ENCODE measurements at regions not wholly inside any gene's neighbourhood (a gene's known extent, or its start where the extent isn't known, plus 50 kb on each side); places are given as distances from the start of the nearest gene placed in this dataset.
"Not testable (repeated sequence)": the region's sequence is repeated elsewhere in the genome, so short reads cannot be mapped to it uniquely, and the experiment has no call there.

DNA sequence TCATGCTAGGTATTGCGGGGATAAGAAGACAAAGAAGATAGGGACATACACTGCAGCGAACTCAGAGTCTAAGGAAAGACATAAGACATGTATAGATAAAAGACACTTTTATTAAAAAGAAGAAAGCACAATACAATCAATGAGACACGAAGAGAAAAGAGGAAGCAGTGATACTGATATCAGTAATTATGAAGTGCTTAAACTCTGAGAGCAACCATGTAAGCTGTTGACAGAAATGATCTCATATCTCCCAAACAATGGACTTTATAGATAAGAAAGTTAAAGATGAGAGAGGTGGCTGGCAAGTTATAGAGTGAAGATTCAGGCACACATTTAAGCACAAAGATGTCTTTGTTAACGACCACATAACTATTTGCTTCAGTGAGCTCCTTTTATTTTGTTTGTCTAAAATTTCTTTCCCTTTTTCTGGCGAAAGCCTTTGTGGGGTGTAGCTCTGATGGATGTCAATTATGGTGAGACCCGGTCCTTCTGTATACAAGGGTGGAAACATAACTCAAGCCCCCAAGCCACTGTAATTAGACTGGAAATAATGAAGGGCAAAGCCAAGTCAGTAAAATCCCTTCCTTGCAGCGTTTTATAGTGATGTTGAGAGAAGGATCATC lies 818.0 kb upstream of the SLC10A2 start:
- ATAC-seq (no peak), DNase-seq (no peak)
- intact Hi-C loops (cut with DNase I), result no loop called here

DNA sequence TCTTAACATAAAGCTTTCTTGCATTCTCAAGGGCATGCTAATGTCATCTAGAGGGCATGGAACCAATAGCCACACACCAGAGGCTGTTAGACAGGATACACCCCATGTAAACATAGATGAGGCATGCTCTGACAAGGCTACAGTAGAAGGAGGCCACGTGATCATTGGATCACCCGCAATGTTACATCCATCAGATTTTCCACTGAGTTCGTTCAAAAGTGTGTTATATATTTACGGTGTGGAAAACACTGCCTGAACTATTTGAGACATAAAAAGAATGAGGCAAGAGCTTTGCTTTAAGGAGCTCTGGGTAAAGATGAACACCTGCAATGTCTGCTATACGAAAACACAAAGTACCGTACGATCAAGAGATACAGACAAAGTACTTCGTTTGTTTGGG lies 817.5 kb upstream of the SLC10A2 start:
- ATAC-seq (peak in 1 of 2 donors; percentile 43), DNase-seq (no peak)
- intact Hi-C loops (cut with DNase I), result no loop called here

DNA sequence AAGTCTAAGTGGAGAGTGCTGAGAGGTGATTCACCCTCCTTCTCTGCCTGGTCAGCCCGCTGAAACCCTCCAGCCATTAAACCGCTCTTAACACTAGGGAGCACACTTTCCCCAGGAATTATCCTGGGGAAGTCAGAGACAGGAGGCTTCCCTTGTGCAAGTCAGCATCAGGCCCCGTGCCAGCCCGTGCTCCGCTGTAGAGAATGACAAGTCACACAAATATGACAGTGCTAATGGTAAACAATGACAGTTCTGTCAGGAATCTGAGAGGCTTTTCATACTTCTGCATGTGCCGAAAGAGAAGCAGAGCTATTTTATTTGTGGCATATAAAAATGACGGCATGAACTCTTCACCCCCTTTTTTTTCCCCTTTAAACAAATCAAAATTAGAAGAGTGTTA lies 816.9 kb upstream of the SLC10A2 start:
- ATAC-seq (peak; percentile 87 to 99), DNase-seq (peak; percentile 86)
- intact Hi-C loops (cut with DNase I), result no loop called here

DNA sequence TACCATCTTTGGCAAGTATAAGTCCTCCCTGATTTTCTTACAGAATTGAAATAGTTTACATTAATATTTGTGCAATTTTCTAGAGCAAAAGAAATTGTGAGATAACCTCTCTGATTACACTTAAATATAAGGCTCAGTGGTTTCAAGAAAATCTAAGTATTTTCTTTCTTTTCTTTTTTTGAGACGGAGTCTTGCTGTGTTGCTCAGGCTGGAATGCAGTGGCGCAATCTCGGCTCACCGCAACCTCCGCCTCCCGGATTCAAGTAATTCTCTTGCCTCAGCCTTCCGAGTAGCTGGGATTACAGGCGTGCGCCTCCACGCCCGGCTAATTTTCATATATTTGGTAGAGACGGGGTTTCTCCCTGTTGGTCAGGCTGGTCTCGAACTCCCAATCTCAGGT lies 813.9 kb upstream of the SLC10A2 start:
- intact Hi-C loops (cut with DNase I); DNase-seq; ATAC-seq: not testable (repeated sequence)

DNA sequence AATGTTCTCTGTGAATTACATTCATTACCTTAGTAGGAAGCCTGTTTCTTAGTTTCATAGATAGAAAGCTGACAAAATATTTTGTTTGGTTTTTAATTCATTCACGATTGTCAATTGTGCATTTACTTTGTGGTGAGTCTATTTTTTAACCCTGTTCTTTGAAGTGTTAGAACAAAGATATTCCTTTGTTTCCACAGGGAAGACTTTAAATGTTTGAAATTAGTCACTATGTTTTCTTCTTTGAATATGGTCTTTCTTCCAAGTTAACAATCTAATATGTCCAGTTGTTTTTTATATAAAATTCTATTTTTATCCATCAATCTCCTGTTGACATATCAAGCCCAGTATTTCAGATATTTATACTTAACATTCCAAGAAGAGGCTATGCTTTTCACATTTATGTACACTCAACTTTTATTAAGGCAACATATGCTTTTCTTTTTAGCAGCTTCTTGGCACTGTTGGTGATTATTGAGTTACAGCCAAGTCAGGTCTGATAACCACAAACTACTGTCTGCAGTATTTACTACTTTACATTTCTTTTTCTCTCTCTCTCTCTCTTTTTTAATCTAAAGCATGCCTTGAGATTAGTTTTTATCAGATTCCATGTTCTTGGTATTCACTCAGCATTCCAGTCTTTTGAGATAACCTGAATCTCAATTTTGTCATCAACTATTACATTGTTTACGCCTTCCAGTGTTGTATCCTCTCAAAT lies 812.8 kb upstream of the SLC10A2 start:
- ATAC-seq, result no peak
- intact Hi-C loops (cut with DNase I), result no loop called here
- no peak for DNase-seq

DNA sequence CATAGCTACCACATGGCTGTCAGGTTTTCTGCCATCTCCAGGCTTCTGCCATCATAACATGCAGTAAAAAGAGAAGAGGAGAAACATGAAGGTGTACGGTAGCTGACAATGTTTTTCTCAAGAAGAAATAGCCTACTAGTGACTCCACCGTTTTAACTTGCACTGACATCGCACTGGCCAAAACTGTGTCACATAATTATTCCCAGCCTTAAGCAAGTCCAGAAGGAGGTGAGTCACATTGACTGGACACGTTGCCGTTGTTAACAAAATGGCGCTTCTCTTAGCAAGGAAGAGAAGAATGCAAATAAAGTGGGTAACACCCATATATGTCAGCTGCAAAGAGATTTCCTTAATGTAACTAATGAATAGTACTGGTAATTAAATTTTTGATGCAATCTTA lies 810.4 kb upstream of the SLC10A2 start:
- intact Hi-C loops (cut with DNase I), result no loop called here
- ATAC-seq (no peak), DNase-seq (no peak)

DNA sequence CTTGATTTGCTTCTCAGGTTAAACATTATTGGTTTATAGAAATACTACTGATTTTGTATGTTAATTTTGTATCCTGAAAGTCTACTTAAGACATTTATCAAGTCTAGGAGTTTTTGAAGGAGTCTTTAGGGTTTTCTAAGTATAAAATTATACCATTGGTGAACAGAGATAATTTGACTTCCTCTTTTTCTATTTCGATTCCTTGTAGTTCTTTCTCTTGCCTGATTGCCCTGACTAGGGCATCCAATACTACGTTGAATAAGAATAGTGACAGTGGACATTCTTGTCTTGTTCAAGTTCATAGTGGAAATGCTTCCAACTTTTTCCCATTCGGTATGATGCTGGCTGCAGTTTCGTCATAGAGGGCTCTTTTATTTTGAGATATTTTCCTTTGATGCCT lies 807.5 kb upstream of the SLC10A2 start:
- DNase-seq (no peak), ATAC-seq (no peak)
- intact Hi-C loops (cut with DNase I), result no loop called here

DNA sequence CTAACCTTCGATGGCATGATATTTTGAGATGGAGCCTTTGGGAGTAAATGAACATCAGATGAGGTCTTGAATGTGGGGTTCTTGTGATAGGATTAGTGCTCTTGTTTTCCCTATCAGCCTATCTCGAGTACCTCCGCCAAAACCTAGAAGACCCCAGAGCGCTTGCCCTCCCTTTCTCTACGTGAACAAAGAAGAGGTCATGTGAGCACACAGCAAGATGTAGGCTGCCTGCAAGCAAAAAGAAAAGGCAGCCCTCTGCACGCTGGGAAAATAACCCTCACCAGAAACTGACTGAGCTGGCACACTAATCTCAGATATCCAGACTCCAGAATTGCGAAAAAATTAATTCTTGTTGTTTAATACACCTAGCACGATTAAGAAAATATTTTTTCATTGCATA lies 799.8 kb upstream of the SLC10A2 start:
- intact Hi-C loops (cut with DNase I), result no loop called here

DNA sequence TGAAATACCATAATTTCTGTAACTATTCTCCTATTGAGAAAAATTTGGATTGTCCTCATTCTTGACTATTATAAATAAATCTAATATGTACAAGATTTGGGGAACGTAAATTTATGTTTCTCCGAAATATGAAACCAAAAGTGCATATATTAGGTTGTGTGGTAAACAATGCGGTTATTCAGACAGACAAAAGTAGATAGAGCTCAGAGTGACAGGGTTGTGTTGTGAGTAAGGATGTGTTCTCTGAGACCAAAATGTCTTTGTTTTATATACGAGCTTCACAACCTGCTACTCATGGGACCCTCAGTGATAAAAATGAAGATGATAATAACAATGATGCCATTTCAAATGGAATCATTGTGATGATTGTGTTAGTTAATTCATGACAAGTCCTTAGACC lies 796.3 kb upstream of the SLC10A2 start:
- DNase-seq (no peak), ATAC-seq (no peak)
- intact Hi-C loops (cut with DNase I), result no loop called here

More for the DNA sequence above, 799.8 kb upstream of the SLC10A2 start:
- DNase-seq, result no peak
- ATAC-seq, result no peak

DNA sequence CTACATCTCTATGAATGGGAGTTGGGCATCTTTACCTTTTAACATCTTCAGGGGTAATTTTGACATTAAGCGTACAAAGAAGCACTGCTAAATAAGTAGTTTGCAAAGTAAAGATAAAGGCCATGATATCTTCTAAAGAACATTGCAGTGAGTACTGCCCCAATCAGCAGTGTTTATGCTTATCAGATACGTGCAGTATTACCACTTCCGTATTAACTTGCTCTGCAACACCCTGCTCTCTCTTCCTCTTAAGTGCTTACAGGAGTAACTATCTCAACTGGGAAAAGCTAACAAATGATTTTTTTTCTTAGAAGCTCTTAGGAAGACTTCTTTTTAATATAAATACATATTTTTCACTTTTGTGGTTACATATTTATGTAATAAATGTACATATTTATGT lies 793.7 kb upstream of the SLC10A2 start:
- intact Hi-C loops (cut with DNase I), result no loop called here
- no peak for DNase-seq
- no peak for ATAC-seq

DNA sequence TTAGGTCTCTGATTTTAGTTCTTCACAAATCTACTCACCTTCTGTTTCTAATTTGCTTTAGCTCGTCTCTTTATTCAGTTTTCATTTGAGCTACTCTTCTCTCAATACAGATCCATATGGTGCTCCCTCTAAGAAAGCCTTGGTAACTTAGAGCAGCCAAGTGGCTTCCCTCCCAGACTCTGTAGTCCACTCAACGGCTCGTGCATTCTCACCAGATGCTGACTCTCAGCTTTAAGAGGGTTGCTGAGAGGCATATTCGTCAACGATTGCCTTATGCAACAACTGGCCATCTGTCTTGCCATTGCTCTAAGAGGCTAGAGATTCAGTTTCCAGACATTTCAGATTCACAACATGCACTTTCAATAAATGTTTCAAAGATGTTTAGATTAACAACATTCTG lies 785.8 kb upstream of the SLC10A2 start:
- ATAC-seq, result no peak
- intact Hi-C loops (cut with DNase I), result no loop called here
- no peak for DNase-seq

DNA sequence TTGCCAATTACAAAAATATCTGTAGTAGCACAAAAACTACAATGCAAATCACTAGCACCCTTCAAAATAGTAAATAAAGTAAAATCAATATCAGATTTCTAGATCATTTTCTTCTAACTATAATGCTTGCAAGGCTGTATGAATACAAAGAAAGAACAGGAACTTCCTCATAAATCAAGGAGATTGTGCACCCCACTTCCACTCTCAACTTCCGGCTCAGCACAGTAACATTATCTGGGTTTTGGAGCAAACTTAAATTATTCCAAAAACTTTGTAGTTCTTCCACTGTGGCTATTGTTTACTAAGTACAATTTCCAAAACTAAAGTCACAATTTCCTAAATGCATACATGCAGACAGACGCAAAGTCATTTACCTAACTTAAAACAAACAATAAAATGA lies 778.3 kb upstream of the SLC10A2 start:
- DNase-seq (no peak), ATAC-seq (no peak)
- intact Hi-C loops (cut with DNase I), result no loop called here

DNA sequence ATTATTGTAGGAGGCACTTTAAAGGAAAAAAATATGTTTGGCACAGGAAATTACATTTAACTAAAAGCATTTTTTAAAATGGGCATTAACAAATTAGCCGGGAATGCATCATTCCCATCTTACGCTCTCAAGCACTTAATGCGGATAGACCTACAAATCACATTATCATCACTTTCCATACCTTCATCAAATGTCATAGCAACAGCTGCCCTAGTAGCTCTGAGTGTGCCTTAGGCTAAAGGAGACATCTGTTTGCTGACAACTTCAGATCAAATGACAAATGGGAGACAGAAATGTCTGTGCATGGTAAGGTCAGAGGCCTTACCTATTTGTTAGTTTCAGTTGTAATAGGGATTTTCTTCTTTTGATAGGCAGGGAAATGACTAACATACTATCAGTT lies 773.2 kb upstream of the SLC10A2 start:
- intact Hi-C loops (cut with DNase I), result no loop called here
- DNase-seq, result no peak
- ATAC-seq, result no peak

DNA sequence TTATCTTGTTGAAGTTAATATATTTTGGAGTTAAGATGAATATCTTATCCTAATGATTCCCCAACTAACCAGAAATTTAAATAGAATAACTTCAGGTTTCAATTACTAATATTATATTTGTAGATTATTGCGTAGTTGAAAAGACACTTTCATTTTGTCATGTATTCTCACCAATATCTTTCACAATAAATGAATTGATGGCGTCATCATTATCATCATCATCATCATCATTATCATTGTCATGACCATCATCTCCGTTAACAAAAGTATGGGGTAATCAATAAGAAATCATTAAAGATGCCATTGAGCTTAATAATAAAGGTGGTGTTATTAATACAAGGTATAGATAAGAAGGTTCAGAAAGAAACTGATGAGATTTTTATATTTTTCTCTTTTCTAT lies 768.8 kb upstream of the SLC10A2 start:
- no peak for ATAC-seq
- no peak for DNase-seq
- intact Hi-C loops (cut with DNase I), result no loop called here

DNA sequence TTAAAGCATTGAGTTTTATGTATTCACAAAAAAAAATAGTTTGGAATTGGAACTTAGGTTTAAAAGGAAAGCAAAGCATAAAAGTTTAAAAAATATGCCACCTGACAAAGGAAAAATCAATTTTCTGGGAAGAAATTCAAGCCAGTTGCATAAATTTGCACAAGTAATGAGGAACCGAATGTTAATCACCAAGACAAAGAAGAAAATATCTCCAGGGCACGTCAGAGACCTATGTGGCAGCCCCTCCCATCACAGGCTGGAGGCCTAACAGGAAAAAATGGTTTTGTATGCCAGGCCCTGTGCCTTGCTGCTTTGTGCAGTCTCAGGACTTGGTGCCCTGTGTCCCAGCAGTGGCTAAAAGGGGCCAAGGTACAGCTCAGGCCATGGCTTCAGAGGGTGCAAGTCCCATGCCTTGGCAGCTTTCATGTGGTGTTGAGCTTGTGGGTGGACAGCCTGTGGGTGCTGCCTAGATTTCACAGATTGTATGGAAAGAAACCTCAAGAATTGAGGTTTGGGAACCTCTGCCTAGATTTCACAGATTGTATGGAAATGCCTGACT lies 767.2 kb upstream of the SLC10A2 start:
- DNase-seq (no peak), ATAC-seq (no peak)
- intact Hi-C loops (cut with DNase I), result no loop called here

DNA sequence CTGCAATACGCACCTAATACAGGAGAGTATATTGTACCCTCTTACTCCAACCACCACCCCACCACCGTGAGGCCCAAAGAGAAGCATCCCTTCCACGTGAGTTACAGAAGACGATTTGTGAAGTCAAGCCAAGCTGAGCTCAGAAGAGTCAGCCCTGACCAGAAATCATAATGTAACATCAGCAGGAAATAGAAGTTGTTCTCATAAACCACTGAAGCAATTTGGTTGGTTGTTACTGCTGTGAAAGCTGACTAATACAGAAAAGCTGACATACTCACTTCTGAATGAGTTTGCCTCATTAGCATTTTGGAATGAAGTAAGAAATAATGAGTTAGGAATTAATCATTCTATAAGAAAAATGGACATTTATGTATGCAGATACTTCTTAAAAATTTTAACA lies 749.4 kb upstream of the SLC10A2 start:
- intact Hi-C loops (cut with DNase I), result no loop called here
- no peak for DNase-seq
- ATAC-seq, result no peak

DNA sequence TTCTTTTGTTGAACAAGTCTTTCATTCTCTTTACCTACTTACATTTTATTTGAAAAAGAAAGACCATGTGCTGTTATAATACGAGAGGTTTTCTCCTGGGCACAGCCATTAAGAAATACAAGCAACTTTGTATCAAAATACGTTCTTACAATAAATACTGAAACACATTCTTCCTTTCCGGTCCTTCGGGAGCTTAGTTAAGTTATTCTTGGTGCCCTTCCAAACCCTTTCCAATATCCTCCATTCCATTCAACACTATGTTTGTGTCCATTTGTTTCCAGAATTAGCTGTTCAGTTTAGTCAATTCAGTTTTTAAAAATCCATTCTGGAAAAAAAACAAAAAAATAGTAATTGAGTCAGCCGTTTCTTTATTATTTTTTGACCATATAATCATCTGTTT lies 746.8 kb upstream of the SLC10A2 start:
- intact Hi-C loops (cut with DNase I), result no loop called here
- DNase-seq (no peak), ATAC-seq (no peak)

DNA sequence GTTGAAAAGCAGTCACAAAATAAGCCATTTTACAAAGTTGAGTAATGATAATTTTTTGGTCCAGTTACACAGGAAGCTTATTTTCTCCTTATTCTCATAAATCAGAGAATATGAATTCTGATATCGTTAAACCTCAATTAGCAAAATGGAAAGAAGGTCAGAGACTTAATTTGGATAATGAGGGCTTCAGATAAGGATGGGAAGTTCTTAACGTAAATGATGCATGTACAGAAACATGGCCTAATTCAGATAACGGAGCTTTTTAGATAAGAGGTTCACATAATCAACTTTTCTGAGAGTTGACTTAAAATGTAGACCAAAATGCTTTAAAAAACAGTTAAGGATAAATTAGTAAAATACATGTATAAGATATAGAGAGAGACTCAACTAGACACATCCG lies 746.3 kb upstream of the SLC10A2 start:
- no peak for ATAC-seq
- intact Hi-C loops (cut with DNase I), result no loop called here
- no peak for DNase-seq

DNA sequence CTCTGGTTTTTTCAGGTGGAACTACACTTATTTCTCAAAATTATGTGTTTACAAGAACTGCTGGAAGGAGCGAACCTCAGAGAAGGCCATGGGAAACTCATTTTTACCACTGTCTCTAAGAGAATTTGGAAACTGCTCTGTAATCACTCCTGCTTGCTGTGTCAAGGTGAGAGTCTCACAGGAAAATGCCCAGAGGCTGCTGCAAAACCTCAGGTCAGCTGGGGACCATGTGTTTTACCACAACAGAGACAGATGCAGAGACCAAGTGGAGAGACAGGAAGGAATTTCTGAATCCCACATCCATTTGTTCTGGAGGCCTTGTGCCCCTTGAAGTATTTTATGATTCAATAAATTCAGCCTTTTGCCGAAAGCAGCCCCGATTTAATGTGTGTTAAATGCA lies 743.8 kb upstream of the SLC10A2 start:
- ATAC-seq (no peak), DNase-seq (no peak)
- intact Hi-C loops (cut with DNase I), result no loop called here

DNA sequence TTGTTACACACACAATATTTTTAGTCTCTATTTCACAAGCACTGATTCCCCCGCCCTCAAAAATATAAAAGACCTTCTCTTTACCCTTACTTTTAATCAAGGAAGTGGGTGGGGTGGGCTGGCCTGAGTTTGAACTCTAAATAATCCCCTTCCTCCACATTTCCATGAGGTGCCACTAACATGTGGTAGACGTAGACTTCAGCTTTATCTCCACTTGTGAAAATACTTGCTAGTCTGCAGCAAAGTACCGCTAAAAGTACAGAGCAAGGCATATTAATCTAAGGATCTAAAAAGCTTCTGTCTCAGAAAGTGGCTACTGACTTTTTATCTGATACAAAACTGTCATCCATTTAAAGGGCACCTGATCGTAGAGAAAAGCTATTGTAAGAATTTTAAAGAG lies 739.6 kb upstream of the SLC10A2 start:
- DNase-seq (no peak), ATAC-seq (no peak)
- intact Hi-C loops (cut with DNase I), result no loop called here

DNA sequence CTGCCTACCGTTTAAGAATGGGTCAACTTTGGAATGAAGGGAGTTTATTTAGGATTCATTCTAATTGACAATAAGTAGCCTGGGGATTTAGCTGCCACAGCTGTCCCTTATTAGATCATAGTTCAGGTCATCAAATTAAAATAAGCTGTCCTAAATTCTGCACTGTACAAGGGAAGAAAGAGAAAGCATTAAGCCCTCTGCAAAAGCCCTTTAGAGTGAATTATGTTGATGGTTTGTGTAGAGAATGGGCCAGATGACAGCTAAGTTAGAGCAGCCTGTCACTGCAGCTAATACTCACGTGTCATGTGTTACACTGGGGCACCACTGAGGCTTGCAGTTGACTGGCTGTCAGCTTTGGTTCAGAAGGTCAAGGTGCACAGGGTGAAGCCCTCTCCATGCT lies 737.1 kb upstream of the SLC10A2 start:
- no peak for DNase-seq
- intact Hi-C loops (cut with DNase I), result no loop called here
- ATAC-seq, result no peak

Measured in left cardiac atrium (tissue), 4 donors.